ENCODE measurements at regions not wholly inside any gene's neighbourhood (a gene's known extent, or its start where the extent isn't known, plus 50 kb on each side); places are given as distances from the start of the nearest gene placed in this dataset.

- DNase-seq (ENCODE audit: insufficient read length, low spot score) (no peak), FAIRE-seq (no peak)
Measured at GRCh38 chr16:76612497-76612896, 335.3 kb downstream of the CNTNAP4 start.

GRCh38 chr16:76614269-76614668, 337.1 kb downstream of the CNTNAP4 start:
- DNase-seq (ENCODE audit: insufficient read length, low spot score) (no peak), FAIRE-seq (no peak)

- DNase-seq (ENCODE audit: insufficient read length, low spot score) = no peak
- FAIRE-seq = no peak
Measured at GRCh38 chr16:76622876-76623275, 345.7 kb downstream of the CNTNAP4 start.

GRCh38 chr16:76634847-76635697, 357.9 kb downstream of the CNTNAP4 start:
- FAIRE-seq = no peak

GRCh38 chr16:76639685-76640289, 362.6 kb downstream of the CNTNAP4 start:
- no peak for DNase-seq (ENCODE audit: insufficient read length, low spot score)
- FAIRE-seq = no peak

More at GRCh38 chr16:76634847-76635697, 357.9 kb downstream of the CNTNAP4 start:
- no peak for DNase-seq (ENCODE audit: insufficient read length, low spot score)

GRCh38 chr16:76650582-76650981, 373.4 kb downstream of the CNTNAP4 start:
- FAIRE-seq = no peak
- no peak for DNase-seq (ENCODE audit: insufficient read length, low spot score)

- DNase-seq (ENCODE audit: insufficient read length, low spot score) = peak; percentile 2
Measured at GRCh38 chr16:76653390-76654026, 376.3 kb downstream of the CNTNAP4 start.

GRCh38 chr16:76654088-76654820, 377.1 kb downstream of the CNTNAP4 start:
- FAIRE-seq (no peak), DNase-seq (ENCODE audit: insufficient read length, low spot score) (no peak)

More at GRCh38 chr16:76653390-76654026, 376.3 kb downstream of the CNTNAP4 start:
- peak; percentile 62 for FAIRE-seq

GRCh38 chr16:76656994-76657393, 379.8 kb downstream of the CNTNAP4 start:
- FAIRE-seq = no peak
- no peak for DNase-seq (ENCODE audit: insufficient read length, low spot score)

- no peak for FAIRE-seq
- no peak for DNase-seq (ENCODE audit: insufficient read length, low spot score)
Measured at GRCh38 chr16:76661691-76662235, 384.6 kb downstream of the CNTNAP4 start.

GRCh38 chr16:76665571-76666275, 388.5 kb downstream of the CNTNAP4 start:
- no peak for FAIRE-seq
- no peak for DNase-seq (ENCODE audit: insufficient read length, low spot score)

GRCh38 chr16:76668207-76668725, 391.1 kb downstream of the CNTNAP4 start:
- no peak for FAIRE-seq
- no peak for DNase-seq (ENCODE audit: insufficient read length, low spot score)

- FAIRE-seq (no peak), DNase-seq (ENCODE audit: insufficient read length, low spot score) (no peak)
Measured at GRCh38 chr16:76669288-76669687, 392.1 kb downstream of the CNTNAP4 start.

GRCh38 chr16:76670125-76670857, 393.1 kb downstream of the CNTNAP4 start:
- no peak for DNase-seq (ENCODE audit: insufficient read length, low spot score)
- FAIRE-seq = no peak

- FAIRE-seq = no peak
- DNase-seq (ENCODE audit: insufficient read length, low spot score) = no peak
Measured at GRCh38 chr16:76676356-76676755, 399.2 kb downstream of the CNTNAP4 start.

GRCh38 chr16:76681296-76681695, 404.1 kb downstream of the CNTNAP4 start:
- no peak for DNase-seq (ENCODE audit: insufficient read length, low spot score)
- no peak for FAIRE-seq

- FAIRE-seq = no peak
- DNase-seq (ENCODE audit: insufficient read length, low spot score) = no peak
Measured at GRCh38 chr16:76683051-76683450, 405.9 kb downstream of the CNTNAP4 start.

GRCh38 chr16:76696876-76697275, 419.7 kb downstream of the CNTNAP4 start:
- no peak for FAIRE-seq
- DNase-seq (ENCODE audit: insufficient read length, low spot score) = no peak

GRCh38 chr16:76705892-76706291, 428.7 kb downstream of the CNTNAP4 start:
- DNase-seq (ENCODE audit: insufficient read length, low spot score) = no peak
- FAIRE-seq = no peak

Measured in GM19239 (cell line).